ENCODE measurements at regions not wholly inside any gene's neighbourhood (a gene's known extent, or its start where the extent isn't known, plus 50 kb on each side); places are given as distances from the start of the nearest gene placed in this dataset.

GRCh38 chr6:17047889-17048288 is 54.0 kb upstream of the STMND1 start:
- no peaks in the 10 kb centered on the region for H3K27me3 ChIP-seq (ENCODE audit: insufficient read depth, low read depth, low read length)
- no peaks in the 10 kb centered on the region for H3K9me3 ChIP-seq (ENCODE audit: low read length)
- no peaks in the 10 kb centered on the region for H3K79me2 ChIP-seq (replicated peaks; ENCODE audit: insufficient read depth, low read length)
- peak overlapping the region; percentile 60 for H3K27ac ChIP-seq (ENCODE audit: low read length)
- no peaks in the 10 kb centered on the region for H3F3A ChIP-seq (ENCODE audit: insufficient read depth, low read length, poor library complexity, severe bottlenecking)
- no peak for TF ChIP-seq EZH2 (IDR thresholded peaks at IDR 0.05; ENCODE audit: borderline replicate concordance, insufficient read depth, low read length, poor library complexity, severe bottlenecking)
- TF ChIP-seq TAF1 (IDR thresholded peaks at IDR 0.05; ENCODE audit: low read depth) = no peak
- TF ChIP-seq EP300 (conservative IDR thresholded peaks at IDR 0.05; ENCODE audit: poor library complexity, severe bottlenecking) = no peak
- no peak for TF ChIP-seq MXI1 (conservative IDR thresholded peaks at IDR 0.05; ENCODE audit: poor library complexity, severe bottlenecking)
- no peak for TF ChIP-seq REST (IDR thresholded peaks at IDR 0.05; ENCODE audit: borderline replicate concordance)
- TF ChIP-seq CTCF (IDR thresholded peaks at IDR 0.05; ENCODE audit: poor library complexity, severe bottlenecking) = no peak
- no peak for TF ChIP-seq RAD21 (conservative IDR thresholded peaks at IDR 0.05)
- no peak for TF ChIP-seq SMC3 (conservative IDR thresholded peaks at IDR 0.05; ENCODE audit: poor library complexity)
- no peak for TF ChIP-seq POLR2AphosphoS5 (IDR thresholded peaks at IDR 0.05)
- H3K4me3 ChIP-seq (ENCODE audit: low read length) = peak overlapping the region; percentile 25
- no peaks in the 10 kb centered on the region for H3K36me3 ChIP-seq (ENCODE audit: insufficient read depth, low read length)
- H3K4me2 ChIP-seq (ENCODE audit: low read length) = no peak overlapping the region
- no peaks in the 10 kb centered on the region for H3K9me2 ChIP-seq (ENCODE audit: insufficient read depth, low read length)
- peak overlapping the region; percentile 6 for H2AFZ ChIP-seq (ENCODE audit: low read depth, low read length)
- no peaks in the 10 kb centered on the region for H4K20me1 ChIP-seq (ENCODE audit: insufficient read depth)
- H3K9ac ChIP-seq (ENCODE audit: low read length) = no peak overlapping the region

GRCh38 chr6:17045581-17046322 is 56.1 kb upstream of the STMND1 start:
- Histone ChIP-seq H3K4me2 (ENCODE audit: low read length) (no peak overlapping the region), H3F3A (ENCODE audit: insufficient read depth, low read length, poor library complexity, severe bottlenecking) (no peaks in the 10 kb centered on the region), H3K27me3 (ENCODE audit: insufficient read depth, low read depth, low read length) (no peaks in the 10 kb centered on the region), H3K9ac (ENCODE audit: low read length) (no peak overlapping the region), H3K27ac (ENCODE audit: low read length) (no peak overlapping the region), H3K4me3 (ENCODE audit: low read length) (no peak overlapping the region), H3K9me3 (ENCODE audit: low read length) (no peaks in the 10 kb centered on the region), H2AFZ (ENCODE audit: low read depth, low read length) (no peak overlapping the region), H3K79me2 (replicated peaks; ENCODE audit: insufficient read depth, low read length) (no peaks in the 10 kb centered on the region), H3K9me2 (ENCODE audit: insufficient read depth, low read length) (no peaks in the 10 kb centered on the region), H3K36me3 (ENCODE audit: insufficient read depth, low read length) (no peaks in the 10 kb centered on the region), H4K20me1 (ENCODE audit: insufficient read depth) (no peaks in the 10 kb centered on the region)
- TF ChIP-seq POLR2AphosphoS5 (IDR thresholded peaks at IDR 0.05) = no peak
- TF ChIP-seq MXI1 (conservative IDR thresholded peaks at IDR 0.05; ENCODE audit: poor library complexity, severe bottlenecking) = no peak
- no peak for TF ChIP-seq TAF1 (IDR thresholded peaks at IDR 0.05; ENCODE audit: low read depth)
- TF ChIP-seq RAD21 (conservative IDR thresholded peaks at IDR 0.05) = no peak
- no peak for TF ChIP-seq SMC3 (conservative IDR thresholded peaks at IDR 0.05; ENCODE audit: poor library complexity)
- no peak for TF ChIP-seq EP300 (conservative IDR thresholded peaks at IDR 0.05; ENCODE audit: poor library complexity, severe bottlenecking)
- TF ChIP-seq REST (IDR thresholded peaks at IDR 0.05; ENCODE audit: borderline replicate concordance) = no peak
- TF ChIP-seq EZH2 (IDR thresholded peaks at IDR 0.05; ENCODE audit: borderline replicate concordance, insufficient read depth, low read length, poor library complexity, severe bottlenecking) = no peak
- TF ChIP-seq CTCF (IDR thresholded peaks at IDR 0.05; ENCODE audit: poor library complexity, severe bottlenecking) = no peak
